ENCODE measurements at regions not wholly inside any gene's neighbourhood (a gene's known extent, or its start where the extent isn't known, plus 50 kb on each side); places are given as distances from the start of the nearest gene placed in this dataset.

GRCh38 chr10:60575105-60575504, 185.4 kb upstream of the ANK3 start:
- Histone ChIP-seq H3K9me3 (ENCODE audit: control insufficient read depth in 4 of 4, low read length in 3 of 4) (no peaks in the 10 kb centered on the region), H3K27me3 (ENCODE audit: control insufficient read depth in 4 of 4, insufficient read depth in 4 of 4, low read length in 3 of 4) (no peaks in the 10 kb centered on the region), H3K9ac (ENCODE audit: low read depth in 1 of 2, low read length in 2 of 2) (no peak overlapping the region), H3K4me3 (ENCODE audit: low read depth in 1 of 3, low read length in 3 of 3) (no peak overlapping the region), H3K36me3 (ENCODE audit: control insufficient read depth in 4 of 4, insufficient read depth in 3 of 4, low read depth in 1 of 4, low read length in 3 of 4) (no peaks in the 10 kb centered on the region), H3K4me1 (ENCODE audit: control insufficient read depth in 4 of 4, insufficient read depth in 4 of 4, low read length in 3 of 4) (peaks cover 0 to 15% (median 9%) of the 10 kb centered on the region in 4 donors), H3K27ac (ENCODE audit: low read depth in 1 of 2, low read length in 2 of 2) (no peak overlapping the region)
- 90% methylated on average over 6 of the region's 6 CpGs for WGBS
- DNase-seq (ENCODE audit: low spot score), result no peak
- no peak for TF ChIP-seq ATF3 (IDR thresholded peaks at IDR 0.05)
- no peak for TF ChIP-seq RXRA (IDR thresholded peaks at IDR 0.05)
- no peak for TF ChIP-seq GABPA (IDR thresholded peaks at IDR 0.05 in 1 of 2, conservative IDR thresholded peaks at IDR 0.05 in 1 of 2)

GRCh38 chr10:60574388-60574787, 184.7 kb upstream of the ANK3 start:
- 98% methylated on average over 4 of the region's 4 CpGs for WGBS
- H3K27me3 ChIP-seq (ENCODE audit: control insufficient read depth in 4 of 4, insufficient read depth in 4 of 4, low read length in 3 of 4), result no peaks in the 10 kb centered on the region
- no peaks in the 10 kb centered on the region for H3K9me3 ChIP-seq (ENCODE audit: control insufficient read depth in 4 of 4, low read length in 3 of 4)
- H3K4me3 ChIP-seq (ENCODE audit: low read depth in 1 of 3, low read length in 3 of 3), result no peak overlapping the region
- DNase-seq (ENCODE audit: low spot score), result no peak
- no peak overlapping the region for H3K27ac ChIP-seq (ENCODE audit: low read depth in 1 of 2, low read length in 2 of 2)
- TF ChIP-seq RXRA (IDR thresholded peaks at IDR 0.05) (no peak), GABPA (IDR thresholded peaks at IDR 0.05 in 1 of 2, conservative IDR thresholded peaks at IDR 0.05 in 1 of 2) (no peak), CTCF (IDR thresholded peaks at IDR 0.05; ENCODE audit: low read depth, low read length, missing input control) (no peak), NR2F2 (IDR thresholded peaks at IDR 0.05) (no peak), HNF4A (conservative IDR thresholded peaks at IDR 0.05) (no peak), ATF3 (IDR thresholded peaks at IDR 0.05) (no peak), SP1 (IDR thresholded peaks at IDR 0.05) (no peak), HNF4G (IDR thresholded peaks at IDR 0.05) (no peak), MAX (IDR thresholded peaks at IDR 0.05) (no peak), YY1 (IDR thresholded peaks at IDR 0.05) (no peak), RAD21 (IDR thresholded peaks at IDR 0.05) (no peak), ZBTB33 (IDR thresholded peaks at IDR 0.05) (no peak), EGR1 (IDR thresholded peaks at IDR 0.05; ENCODE audit: low read depth in 2 of 2) (no peak), TAF1 (conservative IDR thresholded peaks at IDR 0.05) (no peak)
- no peak overlapping the region for H3K9ac ChIP-seq (ENCODE audit: low read depth in 1 of 2, low read length in 2 of 2)
- H3K4me1 ChIP-seq (ENCODE audit: control insufficient read depth in 4 of 4, insufficient read depth in 4 of 4, low read length in 3 of 4), result peaks cover 0 to 15% (median 9%) of the 10 kb centered on the region in 4 donors
- no peaks in the 10 kb centered on the region for H3K36me3 ChIP-seq (ENCODE audit: control insufficient read depth in 4 of 4, insufficient read depth in 3 of 4, low read depth in 1 of 4, low read length in 3 of 4)

- no peak for DNase-seq (ENCODE audit: low spot score)
- WGBS, result 79% methylated on average over 1 of the region's 1 CpG
- TF ChIP-seq TAF1 (conservative IDR thresholded peaks at IDR 0.05) (no peak), CTCF (IDR thresholded peaks at IDR 0.05; ENCODE audit: low read depth, low read length, missing input control) (no peak), HNF4A (conservative IDR thresholded peaks at IDR 0.05) (no peak), REST (IDR thresholded peaks at IDR 0.05) (no peak), HNF4G (IDR thresholded peaks at IDR 0.05) (no peak), NR2F2 (IDR thresholded peaks at IDR 0.05) (no peak), EGR1 (IDR thresholded peaks at IDR 0.05; ENCODE audit: low read depth in 2 of 2) (no peak), RAD21 (IDR thresholded peaks at IDR 0.05) (no peak), SP1 (IDR thresholded peaks at IDR 0.05) (no peak), GABPA (IDR thresholded peaks at IDR 0.05 in 1 of 2, conservative IDR thresholded peaks at IDR 0.05 in 1 of 2) (no peak), JUND (IDR thresholded peaks at IDR 0.05) (no peak), FOXA1 (IDR thresholded peaks at IDR 0.05) (no peak)
Measured at GRCh38 chr10:60573336-60573735, 183.7 kb upstream of the ANK3 start.

More at GRCh38 chr10:60573336-60573735, 183.7 kb upstream of the ANK3 start:
- Histone ChIP-seq H3K27me3 (ENCODE audit: control insufficient read depth in 4 of 4, insufficient read depth in 4 of 4, low read length in 3 of 4) (no peaks in the 10 kb centered on the region), H3K9ac (ENCODE audit: low read depth in 1 of 2, low read length in 2 of 2) (no peak overlapping the region), H3K4me3 (ENCODE audit: low read depth in 1 of 3, low read length in 3 of 3) (no peak overlapping the region), H3K27ac (ENCODE audit: low read depth in 1 of 2, low read length in 2 of 2) (no peak overlapping the region), H3K36me3 (ENCODE audit: control insufficient read depth in 4 of 4, insufficient read depth in 3 of 4, low read depth in 1 of 4, low read length in 3 of 4) (no peaks in the 10 kb centered on the region), H3K9me3 (ENCODE audit: control insufficient read depth in 4 of 4, low read length in 3 of 4) (no peaks in the 10 kb centered on the region), H3K4me1 (ENCODE audit: control insufficient read depth in 4 of 4, insufficient read depth in 4 of 4, low read length in 3 of 4) (peaks cover 0 to 15% (median 9%) of the 10 kb centered on the region in 4 donors)

Data from liver (tissue), 8 donors.